Fibroblast of skin of right quadriceps (primary cell): ENCODE measurements at regions not wholly inside any gene's neighbourhood (a gene's known extent, or its start where the extent isn't known, plus 50 kb on each side); places are given as distances from the start of the nearest gene placed in this dataset.

Source experiments
- DNase-seq: peaks from one replicate; pipeline ENCODE4 v3.0.0-alpha.2; 2013

DNA sequence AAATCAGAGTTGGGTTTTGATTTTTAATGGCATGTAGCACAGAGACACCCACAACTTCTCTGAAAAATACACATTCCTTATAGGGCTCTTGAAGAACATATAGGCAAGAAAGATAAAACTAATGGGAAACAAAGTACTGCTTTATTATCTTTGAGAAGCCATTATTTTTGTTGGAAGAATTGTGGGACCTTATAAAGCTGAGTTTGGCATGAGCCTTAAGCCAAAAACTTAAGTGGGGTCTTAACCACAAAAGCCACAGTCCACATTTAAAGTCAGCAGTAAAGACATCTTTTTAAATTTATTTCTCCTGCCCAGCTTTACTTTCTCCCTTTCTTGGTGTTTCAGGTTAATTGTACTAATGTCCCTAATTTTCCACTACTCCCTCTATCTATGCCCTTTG is 1297.3 kb downstream of the C4orf33 start:
- peak; percentile 19 for DNase-seq

DNA sequence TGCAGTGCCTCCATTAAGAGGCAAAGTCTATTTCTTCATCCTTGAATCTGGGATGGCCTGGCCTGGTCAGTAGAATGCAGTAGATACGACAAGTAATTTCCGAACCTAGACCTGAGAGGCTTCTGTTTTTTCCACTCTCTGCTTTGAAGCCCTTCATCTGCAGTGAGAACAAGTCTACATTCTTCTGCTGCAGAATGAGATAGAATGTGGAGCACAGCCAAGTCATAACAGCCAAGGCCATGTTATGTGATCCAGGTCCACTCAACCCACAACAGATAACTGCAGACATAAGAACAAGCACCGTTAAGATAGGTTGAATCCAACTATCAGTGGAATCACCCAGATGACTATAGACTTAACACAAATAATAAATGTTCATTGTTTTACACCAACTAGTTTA is 1297.7 kb downstream of the C4orf33 start:
- DNase-seq: peak; percentile 41

DNA sequence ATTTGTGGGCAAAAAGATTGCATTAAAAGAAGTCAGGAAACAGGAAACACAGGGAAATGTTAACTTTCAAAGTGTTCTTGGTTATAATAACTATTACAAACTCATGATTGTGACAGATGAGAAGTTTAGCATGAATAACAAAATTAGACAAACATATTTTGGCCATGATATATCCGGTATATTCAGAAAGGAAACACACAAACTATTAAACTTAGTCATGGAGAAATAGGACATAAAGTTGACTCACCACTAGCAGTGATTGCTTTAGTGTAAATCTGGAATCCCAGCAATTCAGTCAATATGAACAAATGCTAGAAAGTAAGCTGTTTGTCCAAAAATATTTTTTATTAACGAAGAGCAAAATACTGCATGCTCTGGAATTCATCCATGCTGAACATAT is 1299.9 kb downstream of the C4orf33 start:
- DNase-seq: peak; percentile 89

DNA sequence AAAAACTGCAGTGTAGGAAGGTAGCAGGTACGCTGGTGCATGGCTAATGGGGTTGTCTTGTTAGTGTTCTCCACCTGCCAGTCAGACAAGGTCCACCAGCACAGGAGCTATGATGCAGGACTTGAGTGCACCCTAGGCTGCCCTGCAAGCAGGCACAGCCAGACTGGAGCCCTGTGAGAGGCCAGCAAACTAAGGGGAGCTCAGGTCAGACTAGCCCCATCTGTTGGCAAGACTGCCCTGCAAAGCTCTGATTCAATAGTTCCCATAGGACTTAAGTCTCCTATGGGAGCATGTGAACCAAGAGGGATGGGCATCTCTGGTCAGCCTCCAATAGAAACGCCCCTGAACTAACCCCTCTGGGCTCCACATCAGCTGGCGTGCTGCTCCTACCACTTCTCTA is 1307.3 kb downstream of the C4orf33 start:
- no peak for DNase-seq

DNA sequence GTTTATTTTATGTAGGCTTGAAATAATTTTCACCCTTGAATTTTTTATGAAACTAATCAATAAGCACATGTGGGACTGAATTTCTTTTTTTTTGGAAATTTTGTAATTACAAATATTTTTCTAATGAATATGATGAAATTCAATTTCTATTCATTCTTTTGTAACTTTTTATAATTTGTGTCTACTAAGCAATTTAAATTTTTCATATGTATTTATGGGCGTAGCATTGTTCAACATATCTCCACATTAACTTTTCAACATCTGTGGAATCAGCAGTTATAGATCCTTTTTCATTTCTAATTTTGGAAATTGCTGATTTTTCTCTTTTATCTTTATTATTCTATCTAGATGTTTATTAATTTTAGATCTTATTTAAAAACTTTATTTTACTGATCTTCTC is 1320.3 kb downstream of the C4orf33 start:
- no peak for DNase-seq

DNA sequence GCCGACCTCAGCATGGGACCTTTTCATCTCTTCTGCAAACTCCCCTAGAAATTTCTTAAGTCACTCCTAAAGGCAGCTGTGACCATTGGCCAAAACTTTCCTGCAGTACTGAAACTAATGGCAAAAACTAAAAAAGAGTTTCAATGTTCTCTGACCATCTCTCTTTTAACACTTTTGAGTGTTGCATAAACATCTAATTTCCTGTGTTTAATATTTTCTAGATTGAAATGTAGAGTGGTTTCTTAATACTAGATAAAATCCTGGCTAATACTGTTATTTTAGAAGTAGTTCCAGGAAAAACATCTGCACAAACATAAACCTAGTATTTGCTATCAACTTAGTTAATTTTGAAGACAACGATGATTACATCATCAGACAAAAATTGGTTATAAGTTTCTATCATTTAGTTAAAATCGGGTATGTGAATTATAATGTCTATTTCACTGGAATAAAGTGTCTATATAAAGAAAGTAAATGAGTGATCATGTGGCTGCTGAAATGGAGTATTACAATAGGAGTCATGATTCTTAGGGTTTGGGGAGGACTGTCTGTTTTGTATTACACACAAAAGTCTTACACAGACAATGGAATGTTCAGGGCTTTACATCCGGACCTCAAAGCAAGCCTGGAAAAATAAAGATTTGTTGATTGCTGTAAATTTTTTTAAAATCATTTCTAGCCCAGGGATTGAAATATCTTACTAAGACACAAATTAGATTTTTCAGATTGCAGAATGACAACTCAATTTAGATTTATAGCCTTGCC is 1323.4 kb downstream of the C4orf33 start:
- peak; percentile 10 for DNase-seq

DNA sequence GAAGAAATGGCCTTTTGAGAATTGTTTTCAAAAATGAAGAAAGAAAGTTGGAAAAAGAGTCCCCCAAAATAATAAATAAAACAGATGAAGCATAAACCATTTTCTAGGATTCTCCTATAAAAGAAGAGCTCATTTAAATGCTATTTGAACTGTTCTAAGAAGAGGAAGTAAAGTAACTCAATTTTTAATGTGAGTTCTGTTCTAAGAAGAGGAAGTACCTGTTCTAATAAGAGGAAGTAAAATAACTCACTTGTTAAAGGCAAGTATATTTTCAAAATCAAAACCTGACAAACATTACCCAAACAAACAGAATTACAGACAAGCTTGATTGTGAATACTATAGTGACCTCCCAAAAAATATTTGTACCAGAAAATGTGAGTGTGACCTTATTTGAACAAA is 1326.3 kb downstream of the C4orf33 start:
- no peak for DNase-seq

DNA sequence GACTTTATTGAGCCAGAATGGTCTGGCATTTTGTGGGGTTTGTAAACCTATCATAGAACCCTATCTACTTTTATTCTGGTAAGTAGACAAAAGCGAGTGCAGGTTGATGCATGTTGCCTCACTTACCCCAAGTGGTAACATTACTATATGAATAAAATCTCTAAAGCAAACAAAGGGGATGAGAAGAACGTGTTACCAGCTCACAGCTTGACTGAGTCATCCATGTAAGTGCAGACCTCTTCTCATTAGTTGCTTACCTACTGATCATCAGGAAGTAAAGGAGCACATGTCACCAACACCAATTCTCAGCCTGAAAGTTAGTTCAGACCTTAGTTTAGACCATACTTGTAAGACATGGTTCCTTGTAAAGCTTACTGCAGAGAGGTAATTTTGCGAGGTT is 1328.3 kb downstream of the C4orf33 start:
- DNase-seq: no peak

DNA sequence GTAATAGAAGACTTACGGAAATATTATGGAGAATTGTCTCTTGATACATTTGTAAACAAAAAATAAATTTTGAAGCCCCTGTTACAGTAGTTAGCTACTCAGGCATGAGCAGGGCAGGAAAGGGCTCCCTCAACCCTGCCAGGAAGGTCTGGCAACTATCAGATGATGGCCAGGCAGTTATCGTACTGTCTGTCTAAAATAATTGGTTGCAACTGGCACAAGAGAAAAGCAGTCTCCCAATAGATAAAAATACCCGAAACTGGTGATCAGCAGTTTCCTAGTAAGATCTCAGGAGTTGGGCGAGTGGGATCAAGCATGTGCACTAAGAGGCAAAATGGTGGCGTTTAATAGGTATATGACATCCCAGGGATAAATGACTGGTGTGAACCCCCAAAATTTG is 1336.3 kb downstream of the C4orf33 start:
- no peak for DNase-seq

DNA sequence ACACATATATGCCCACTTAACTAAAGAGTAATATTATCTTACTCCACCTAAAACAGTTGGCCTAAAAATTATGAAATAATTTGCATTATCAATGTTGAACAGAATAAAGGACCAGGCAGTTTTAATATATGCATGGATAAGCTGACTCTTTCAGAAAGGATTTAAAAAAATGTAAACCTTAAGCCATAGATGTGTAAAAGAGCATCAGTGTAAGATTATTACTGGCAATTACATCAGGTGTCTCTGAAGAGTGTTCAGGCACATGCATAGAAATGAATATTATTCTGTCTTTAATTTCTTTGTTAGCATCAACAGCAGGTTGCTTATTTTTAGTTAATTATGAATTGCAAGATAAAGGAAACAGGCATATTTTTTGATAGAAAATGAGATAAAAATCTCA is 1353.8 kb downstream of the C4orf33 start:
- no peak for DNase-seq

DNA sequence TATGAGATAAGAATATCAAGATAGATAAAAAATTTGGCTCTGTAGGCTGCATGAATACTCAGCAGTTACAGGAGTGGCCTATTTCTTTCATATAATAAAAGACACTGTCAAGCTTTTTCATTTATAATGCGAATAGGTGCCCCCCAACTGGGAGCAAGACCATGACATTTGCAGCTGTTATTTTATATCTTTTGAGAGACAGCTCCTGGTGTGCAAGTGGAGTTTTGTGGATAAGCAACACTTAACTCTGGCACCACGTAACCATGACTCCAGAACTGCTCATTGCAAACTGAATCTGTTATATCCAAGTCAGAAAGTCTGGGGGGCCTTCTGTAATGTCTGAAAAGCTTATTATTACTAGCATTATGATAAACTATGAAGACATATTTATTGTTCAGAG is 1372.4 kb downstream of the C4orf33 start:
- DNase-seq: no peak

DNA sequence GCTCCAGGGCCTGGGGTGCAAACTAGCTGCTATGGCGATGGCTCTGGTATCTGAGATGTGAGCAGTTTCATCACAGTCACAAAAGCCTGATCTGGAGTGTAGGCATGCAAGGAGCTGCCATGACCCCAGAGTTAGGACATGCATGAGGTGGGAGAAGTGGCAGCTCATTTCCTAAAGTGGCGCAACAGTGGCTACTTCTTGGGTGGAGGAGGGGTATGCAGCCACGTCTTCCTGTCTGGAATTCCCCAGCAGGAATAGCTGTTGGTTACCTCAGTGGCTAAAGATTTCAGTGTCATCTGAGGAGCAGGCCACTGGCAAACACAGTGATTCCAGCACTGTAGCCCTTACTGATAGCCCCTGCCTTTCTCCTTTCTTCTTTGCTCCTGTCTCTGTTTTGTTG is 1382.5 kb downstream of the C4orf33 start:
- peak; percentile 77 for DNase-seq

DNA sequence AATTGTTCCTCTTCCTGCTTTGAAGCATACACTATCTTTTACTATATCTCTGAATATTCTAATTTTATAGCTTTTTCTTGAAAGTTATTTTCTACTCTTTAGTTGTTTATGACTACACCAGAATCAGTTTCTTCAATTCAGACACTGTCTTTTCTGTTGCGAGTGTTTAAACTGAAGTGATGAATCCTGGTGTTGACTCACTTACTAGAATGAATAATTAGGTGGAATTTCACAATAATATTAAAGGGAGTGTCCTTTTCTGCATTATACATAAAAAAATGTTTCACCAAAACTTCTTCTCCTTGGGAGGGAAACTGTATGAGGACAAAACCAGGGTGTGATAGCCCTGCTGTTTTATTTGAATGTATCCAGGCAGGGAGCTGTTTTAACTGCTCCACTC is 1383.1 kb downstream of the C4orf33 start:
- DNase-seq: peak; percentile 31

DNA sequence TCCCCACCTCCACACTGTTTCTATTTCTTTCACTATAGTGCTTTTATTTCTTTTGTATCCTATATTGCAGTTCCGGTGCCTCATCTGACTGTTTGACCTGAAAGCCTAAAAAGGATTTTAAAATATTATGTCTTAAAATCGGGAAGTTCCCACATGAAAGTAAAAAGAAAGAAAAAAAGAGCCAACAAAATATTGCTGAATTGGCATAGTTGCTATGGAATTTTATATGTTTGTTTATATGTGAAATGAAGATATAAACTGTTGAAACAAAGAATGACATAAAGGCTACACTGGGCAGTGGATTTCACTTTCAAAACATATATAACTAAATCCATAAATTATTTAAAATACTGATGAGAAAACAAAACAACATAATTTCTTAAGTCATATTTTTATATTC is 1383.7 kb downstream of the C4orf33 start:
- no peak for DNase-seq

DNA sequence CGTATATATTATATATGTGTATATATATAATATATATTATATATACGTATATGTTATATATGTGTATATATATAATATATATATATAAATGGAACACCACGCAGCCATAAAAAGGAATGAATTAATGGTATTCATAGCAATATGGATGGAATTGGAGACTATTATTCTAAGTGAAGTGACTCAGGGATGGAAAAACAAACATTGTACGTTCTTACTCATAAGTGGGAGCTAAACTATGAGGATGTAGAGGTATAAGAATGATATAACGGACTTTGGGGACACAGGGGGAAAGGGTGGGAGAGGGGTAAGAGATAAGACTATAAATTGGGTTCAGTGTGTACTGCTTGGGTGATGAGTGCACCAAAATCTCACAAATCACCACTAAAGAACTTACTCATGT is 1388.9 kb downstream of the C4orf33 start:
- DNase-seq: no peak

DNA sequence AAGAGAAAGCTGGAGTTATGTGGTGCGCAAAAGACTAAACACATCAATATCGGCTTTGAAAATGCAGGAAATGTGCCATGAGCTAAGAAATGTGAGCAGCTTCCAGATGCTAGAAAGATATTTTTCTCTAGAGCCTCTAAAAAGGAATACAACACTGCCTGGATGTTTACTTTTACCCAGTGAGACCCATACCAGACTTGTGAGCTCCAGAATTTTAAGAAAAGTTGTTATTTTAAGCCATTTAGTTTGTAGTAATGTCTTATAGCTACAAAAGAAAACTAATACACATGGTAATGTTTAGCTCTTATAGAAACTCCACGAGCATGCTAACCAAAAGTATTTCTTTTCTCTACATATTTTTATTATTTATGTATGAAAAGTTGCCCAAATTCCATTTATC is 1389.4 kb downstream of the C4orf33 start:
- peak; percentile 2 for DNase-seq

DNA sequence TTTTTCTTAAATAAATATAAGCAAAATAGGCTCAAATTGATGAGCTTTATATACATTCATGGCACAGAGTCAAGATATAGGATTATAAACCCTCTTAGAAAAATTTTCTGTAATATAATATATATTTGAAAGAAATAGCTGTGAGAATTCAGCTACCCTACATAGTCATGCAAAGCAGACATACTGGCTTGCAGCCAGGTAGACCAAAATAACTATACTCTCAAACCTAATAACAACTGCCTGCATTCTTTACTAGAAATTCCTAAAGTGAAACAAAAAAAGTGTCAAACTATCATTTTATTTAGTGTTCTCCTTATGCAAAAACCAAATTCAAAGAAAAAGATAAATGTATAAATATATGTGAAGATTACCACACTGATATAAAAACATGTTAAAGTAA is 1390.2 kb downstream of the C4orf33 start:
- DNase-seq: peak; percentile 54

DNA sequence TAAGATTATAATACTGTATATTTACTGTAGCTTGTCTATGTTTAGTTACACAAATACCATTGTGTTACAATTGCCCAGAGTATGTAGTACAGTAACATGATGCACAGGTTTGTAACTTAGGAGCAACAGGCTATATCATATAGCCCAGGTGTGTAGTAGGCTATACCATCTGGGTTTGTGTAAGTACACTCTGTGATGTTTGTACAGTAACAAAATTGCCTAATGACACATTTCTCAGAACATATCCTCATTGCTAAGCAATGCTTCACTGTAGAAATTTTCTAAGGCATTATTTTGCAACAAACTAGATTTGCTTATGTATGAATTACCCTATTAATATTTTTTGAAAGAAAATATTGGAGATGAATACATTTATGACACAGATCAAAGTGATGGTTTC is 1390.9 kb downstream of the C4orf33 start:
- DNase-seq: no peak

DNA sequence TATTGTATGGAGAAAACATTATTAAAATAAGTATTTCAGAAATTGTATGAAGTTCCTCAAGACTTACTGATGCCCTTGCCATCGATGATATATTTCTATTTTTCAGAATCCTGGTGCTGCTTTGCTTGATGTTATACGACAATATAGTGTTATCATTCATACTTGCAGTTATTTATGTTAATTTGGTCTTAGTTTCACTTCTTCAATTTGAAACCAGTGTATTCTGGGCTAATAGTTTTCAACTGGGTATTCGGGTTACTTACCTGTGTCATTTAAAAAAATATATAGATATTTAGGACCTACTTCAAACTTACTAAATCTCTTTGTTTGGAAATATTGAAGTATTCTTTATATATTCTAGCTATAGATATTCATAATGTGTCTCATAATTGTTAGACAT is 1414.7 kb downstream of the C4orf33 start:
- DNase-seq: no peak

DNA sequence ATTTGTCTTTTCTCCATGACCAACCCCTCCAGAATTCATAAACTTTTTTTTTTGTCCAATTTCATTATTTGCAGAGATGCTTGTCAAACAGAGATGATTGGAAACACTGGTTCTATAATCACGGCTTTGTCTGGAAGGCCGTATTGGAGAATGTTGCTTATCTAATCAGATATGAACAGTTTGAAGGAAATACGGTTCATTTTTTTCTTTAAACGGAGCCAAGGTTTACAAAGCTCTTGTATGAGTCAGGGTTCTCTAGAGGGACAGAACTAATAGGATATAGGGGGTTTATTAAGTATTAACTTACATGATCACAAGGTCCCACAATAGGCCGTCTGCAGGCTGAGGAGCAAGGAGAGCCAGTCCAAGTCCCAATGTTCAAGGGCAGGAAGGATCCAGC is 1415.8 kb downstream of the C4orf33 start:
- no peak for DNase-seq

DNA sequence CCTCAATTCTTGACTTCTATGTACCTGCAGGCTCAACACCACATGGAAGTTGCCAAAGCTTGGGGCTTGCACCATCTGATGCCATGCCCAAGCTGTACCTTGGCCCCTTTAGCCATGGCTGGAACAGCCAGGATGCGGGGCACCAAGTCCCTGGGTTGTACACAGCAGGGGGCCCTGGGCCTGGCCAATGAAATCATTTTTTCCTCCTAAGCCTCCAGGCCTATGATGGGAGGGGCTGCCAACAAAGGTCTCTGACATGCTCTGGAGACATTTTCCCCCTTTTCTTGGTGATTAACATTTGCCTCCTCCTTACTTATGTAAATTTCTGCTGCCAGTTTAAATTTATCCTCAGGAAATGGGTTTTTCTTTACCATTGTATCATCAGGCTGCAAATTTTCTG is 1428.1 kb downstream of the C4orf33 start:
- no peak for DNase-seq

DNA sequence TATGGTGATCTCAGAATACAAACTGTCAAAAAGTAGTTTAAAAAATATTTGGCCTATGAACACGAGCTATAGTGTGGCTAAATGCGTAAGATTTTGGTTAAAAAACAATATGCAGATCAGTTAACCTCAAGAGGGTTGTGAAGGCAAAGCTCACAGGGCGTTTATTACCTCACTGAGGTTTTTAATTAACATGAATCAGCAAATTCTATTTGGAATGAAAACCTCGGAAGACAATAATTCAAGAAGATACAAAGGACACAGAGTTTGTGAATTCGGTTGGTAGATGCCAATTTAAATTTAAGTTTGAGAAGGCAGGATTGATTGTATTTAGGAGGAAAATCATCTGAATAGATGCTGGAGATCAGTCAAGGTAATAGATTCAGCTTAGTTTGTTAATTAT is 1434.6 kb downstream of the C4orf33 start:
- no peak for DNase-seq

DNA sequence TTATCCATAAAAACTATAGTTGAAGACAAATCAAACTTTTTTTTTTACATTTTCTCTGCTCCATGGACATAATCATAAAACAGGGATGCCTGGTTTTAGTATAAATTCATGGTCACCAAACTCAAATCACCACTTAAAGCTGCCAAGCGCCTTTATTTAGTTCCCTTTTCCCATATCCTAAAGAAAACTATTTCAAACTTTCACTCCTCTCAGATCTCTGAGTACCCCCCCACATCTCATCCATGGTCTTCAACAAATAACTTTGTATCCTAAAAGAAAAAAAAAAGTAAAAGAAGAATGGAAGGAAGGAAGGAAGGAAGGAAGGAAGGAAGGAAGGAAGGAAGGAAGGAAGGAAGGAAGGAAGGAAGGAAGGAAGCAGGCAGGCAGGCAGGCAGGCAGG is 1438.7 kb downstream of the C4orf33 start:
- DNase-seq: no peak

DNA sequence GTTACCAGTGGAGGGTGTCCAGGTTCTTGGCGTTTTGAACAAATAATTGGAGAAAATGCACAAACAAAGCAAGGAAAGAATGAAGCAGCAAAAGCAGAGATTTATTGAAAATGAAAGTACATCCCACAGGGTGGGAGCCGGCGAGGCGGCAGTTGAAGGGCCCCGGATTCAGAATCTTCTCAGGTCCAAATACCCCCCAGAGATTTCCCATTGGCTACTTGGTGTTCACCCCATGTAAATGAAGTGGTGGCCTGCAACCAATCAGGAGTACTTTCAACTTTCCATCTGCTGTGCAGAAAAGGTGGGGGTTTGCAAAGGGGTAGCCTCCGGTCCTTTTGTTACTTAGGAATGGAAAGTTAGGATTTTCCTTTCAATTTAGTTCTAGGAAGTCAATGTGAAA is 1447.0 kb downstream of the C4orf33 start:
- DNase-seq: no peak

DNA sequence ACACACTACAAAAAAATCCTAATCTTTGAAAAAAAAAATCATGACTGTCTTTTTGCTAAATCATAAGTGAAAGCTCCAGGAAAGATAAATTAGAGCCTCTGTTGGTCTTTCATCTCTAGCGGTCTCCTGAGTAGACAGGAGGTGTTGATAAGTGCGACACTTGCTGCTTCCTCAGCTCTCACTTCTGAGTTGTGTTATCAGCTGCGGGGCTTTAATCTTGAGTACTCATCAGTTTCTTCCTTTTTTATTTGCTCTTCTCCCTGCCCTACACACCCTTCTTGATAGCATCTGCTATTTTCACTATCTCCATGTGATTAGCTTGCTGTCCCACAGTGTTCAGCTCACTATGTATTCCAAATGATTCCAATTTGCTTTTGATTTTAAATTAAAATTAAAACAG is 1449.2 kb downstream of the C4orf33 start:
- DNase-seq: no peak

DNA sequence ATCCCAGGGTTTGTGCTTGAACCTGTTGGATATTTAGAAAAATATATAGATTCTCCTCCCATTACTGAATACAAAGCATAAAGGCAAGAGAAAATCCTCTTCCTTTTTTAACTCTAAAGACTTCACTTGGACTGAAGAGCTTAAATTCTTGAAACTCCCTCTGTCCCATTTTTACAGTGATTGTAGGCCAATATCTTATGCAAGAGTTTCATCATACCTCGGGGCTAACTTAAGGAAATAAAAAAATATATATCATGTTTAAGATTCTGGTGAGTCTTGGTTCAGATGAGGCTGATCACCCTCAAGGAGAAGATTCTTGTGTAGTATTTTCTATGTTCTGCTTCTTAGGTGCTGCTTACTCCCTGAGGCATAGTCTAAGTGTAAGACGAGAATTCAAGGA is 1449.6 kb downstream of the C4orf33 start:
- no peak for DNase-seq
